K562 (cell line): ENCODE measurements at regions not wholly inside any gene's neighbourhood (a gene's known extent, or its start where the extent isn't known, plus 50 kb on each side); places are given as distances from the start of the nearest gene placed in this dataset.

Source experiments
- CC2D1A ChIP-seq: fragments of 450-650 bp; IDR thresholded peaks from 2 replicates; pipeline ENCODE4 v1.6.1; 2017; ENCODE audit warnings: mild to moderate bottlenecking
- CXXC5 ChIP-seq: fragments of 250-450 bp; sonication (Bioruptor Pico); IDR thresholded peaks from 2 replicates; pipeline ENCODE4 v1.8.0; 2022; ENCODE audit warnings: inconsistent platforms, mild to moderate bottlenecking, moderate library complexity
- FOSL1 ChIP-seq: fragments of 200-800 bp; sonication (Bioruptor generic); conservative IDR thresholded peaks from 2 replicates; pipeline ENCODE4 v1.6.1; 2016; ENCODE audit warnings: missing genetic modification characterization, missing compliant biosample characterization
- FOXM1 ChIP-seq, 2 experiments: fragments of 450-650 bp in 1 of 2; sonication (generic) in 1 of 2; formaldehyde crosslinking in 1 of 2; IDR thresholded peaks; 2 replicates each; pipeline versions ENCODE4 v1.6.1 to v1.9.0; 2017 to 2022; ENCODE audit warnings: low read depth in 2 of 2, mild to moderate bottlenecking in 2 of 2, missing genetic modification reagents in 1 of 2, moderate library complexity in 1 of 2
- MYBL2 ChIP-seq, 2 experiments: fragments of 450-650 bp in 1 of 2; sonication (generic) in 1 of 2; formaldehyde crosslinking in 1 of 2; IDR thresholded peaks; 2 replicates each; pipeline versions ENCODE4 v1.6.1 to v1.8.1; 2017 to 2022; ENCODE audit warnings: borderline replicate concordance in 1 of 2, inconsistent platforms in 1 of 2, low read depth in 1 of 2, mild to moderate bottlenecking in 1 of 2, missing genetic modification reagents in 1 of 2, moderate library complexity in 1 of 2
- RBM25 ChIP-seq: fragments of 200-400 bp; formaldehyde crosslinking; IDR thresholded peaks from 2 replicates; pipeline ENCODE4 v1.6.1; 2018; ENCODE audit warnings: low read length, low read depth, moderate library complexity; ENCODE audit not compliant: severe bottlenecking
- SMARCA5 ChIP-seq: fragments of 450-650 bp; IDR thresholded peaks from 2 replicates; pipeline ENCODE4 v1.6.1; 2016
- SRSF1 ChIP-seq: fragments of 200-400 bp; formaldehyde crosslinking; IDR thresholded peaks from 2 replicates; pipeline ENCODE4 v1.6.1; 2017; ENCODE audit warnings: mild to moderate bottlenecking, low read depth, low read length, moderate library complexity
- TGIF2 ChIP-seq: sonication (generic); formaldehyde crosslinking; IDR thresholded peaks from 2 replicates; pipeline ENCODE4 v1.8.1; 2022; ENCODE audit warnings: mild to moderate bottlenecking, missing genetic modification reagents, moderate library complexity
- ZNF121 ChIP-seq: sonication (generic); formaldehyde crosslinking; conservative IDR thresholded peaks from 2 replicates; pipeline ENCODE4 v1.8.0; 2022; ENCODE audit warnings: missing genetic modification reagents
- ZNF311 ChIP-seq: fragments of 250-450 bp; sonication (Bioruptor Pico); IDR thresholded peaks from 2 replicates; pipeline ENCODE4 v1.4.0; 2020; ENCODE audit warnings: mild to moderate bottlenecking, moderate library complexity
- ZNF445 ChIP-seq: fragments of 250-450 bp; sonication (Bioruptor Pico); IDR thresholded peaks from 2 replicates; pipeline ENCODE4 v1.4.0; 2020; ENCODE audit warnings: low read depth, mild to moderate bottlenecking, moderate library complexity
- ZNF830 ChIP-seq: fragments of 250-450 bp; sonication (Bioruptor Pico); IDR thresholded peaks from 2 replicates; pipeline ENCODE4 v1.5.0; 2021; ENCODE audit warnings: mild to moderate bottlenecking
- TF ChIP-seq, protein P1 (sequence below): IDR thresholded peaks from 2 replicates; pipeline ENCODE4 v1.6.1; 2014; ENCODE audit warnings: antibody characterized with exemption
- TF ChIP-seq, protein P2 (sequence below): fragments of 450-650 bp; IDR thresholded peaks from one replicate; pipeline ENCODE4 v1.6.1; 2018; ENCODE audit warnings: mild to moderate bottlenecking, moderate library complexity; ENCODE audit not compliant: partially characterized antibody
- TF ChIP-seq, protein P3 (sequence below), 2 experiments: fragments of 450-650 bp; IDR thresholded peaks; 2 replicates each; pipeline ENCODE4 v1.6.1; 2018; ENCODE audit warnings: mild to moderate bottlenecking in 2 of 2, low read depth in 1 of 2; ENCODE audit not compliant: partially characterized antibody in 2 of 2
- TF ChIP-seq, protein P4 (sequence below): fragments of 250-450 bp; sonication (Bioruptor Pico); IDR thresholded peaks from 2 replicates; pipeline ENCODE4 v1.8.0; 2022; ENCODE audit warnings: moderate library complexity, mild to moderate bottlenecking, inconsistent platforms

DNA sequence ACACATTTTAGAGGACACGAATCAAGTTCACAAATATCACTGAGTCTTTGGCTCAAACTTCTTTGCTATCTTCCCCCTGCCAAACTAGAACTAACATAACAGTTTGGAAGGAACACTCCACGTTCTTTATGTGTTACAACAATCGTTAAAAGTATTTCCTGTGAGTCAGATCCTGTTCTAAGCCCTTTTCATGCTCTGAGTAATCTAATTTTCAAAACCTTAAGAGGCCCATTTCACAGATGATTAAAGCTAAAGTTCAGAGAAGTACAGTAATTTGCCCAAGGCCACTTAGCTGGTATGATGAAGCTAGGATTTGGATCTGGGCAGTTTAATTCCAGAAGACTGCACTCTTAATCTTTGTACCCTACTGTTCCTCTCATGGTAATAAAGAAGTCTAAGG is 854.4 kb upstream of the INTU start (continued):
- TF ChIP-seq, protein P1, sequence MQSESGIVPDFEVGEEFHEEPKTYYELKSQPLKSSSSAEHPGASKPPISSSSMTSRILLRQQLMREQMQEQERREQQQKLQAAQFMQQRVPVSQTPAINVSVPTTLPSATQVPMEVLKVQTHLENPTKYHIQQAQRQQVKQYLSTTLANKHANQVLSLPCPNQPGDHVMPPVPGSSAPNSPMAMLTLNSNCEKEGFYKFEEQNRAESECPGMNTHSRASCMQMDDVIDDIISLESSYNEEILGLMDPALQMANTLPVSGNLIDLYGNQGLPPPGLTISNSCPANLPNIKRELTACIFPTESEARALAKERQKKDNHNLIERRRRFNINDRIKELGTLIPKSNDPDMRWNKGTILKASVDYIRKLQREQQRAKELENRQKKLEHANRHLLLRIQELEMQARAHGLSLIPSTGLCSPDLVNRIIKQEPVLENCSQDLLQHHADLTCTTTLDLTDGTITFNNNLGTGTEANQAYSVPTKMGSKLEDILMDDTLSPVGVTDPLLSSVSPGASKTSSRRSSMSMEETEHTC = no peak
- TF ChIP-seq MYBL2 (IDR thresholded peaks at IDR 0.05; ENCODE audit: low read depth) (peak; percentile 58; the same call in 1 of the 2 replicates), MYBL2 (CRISPR knock-in tag; IDR thresholded peaks at IDR 0.05; ENCODE audit: borderline replicate concordance) (no peak), ZNF121 (CRISPR knock-in tag) (no peak), SMARCA5 (no peak), SRSF1 (no peak), RBM25 (peak; percentile 86), ZNF445 (CRISPR knock-in tag) (no peak), FOXM1 (IDR thresholded peaks at IDR 0.05; ENCODE audit: low read depth) (peak; percentile 58), FOXM1 (CRISPR knock-in tag; IDR thresholded peaks at IDR 0.05; ENCODE audit: low read depth) (no peak), CXXC5 (CRISPR knock-in tag) (0 out of 2 replicates have a peak, but pooled peaks have one; percentile 39), FOSL1 (tag) (peak; percentile 78), ZNF311 (CRISPR knock-in tag) (peak; percentile 65), CC2D1A (peak; percentile 32; the same call in 1 of the 2 replicates), ZNF830 (no peak), TGIF2 (no peak)
- TF ChIP-seq, protein P2, sequence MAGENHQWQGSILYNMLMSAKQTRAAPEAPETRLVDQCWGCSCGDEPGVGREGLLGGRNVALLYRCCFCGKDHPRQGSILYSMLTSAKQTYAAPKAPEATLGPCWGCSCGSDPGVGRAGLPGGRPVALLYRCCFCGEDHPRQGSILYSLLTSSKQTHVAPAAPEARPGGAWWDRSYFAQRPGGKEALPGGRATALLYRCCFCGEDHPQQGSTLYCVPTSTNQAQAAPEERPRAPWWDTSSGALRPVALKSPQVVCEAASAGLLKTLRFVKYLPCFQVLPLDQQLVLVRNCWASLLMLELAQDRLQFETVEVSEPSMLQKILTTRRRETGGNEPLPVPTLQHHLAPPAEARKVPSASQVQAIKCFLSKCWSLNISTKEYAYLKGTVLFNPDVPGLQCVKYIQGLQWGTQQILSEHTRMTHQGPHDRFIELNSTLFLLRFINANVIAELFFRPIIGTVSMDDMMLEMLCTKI = no peak
- TF ChIP-seq, protein P3, sequence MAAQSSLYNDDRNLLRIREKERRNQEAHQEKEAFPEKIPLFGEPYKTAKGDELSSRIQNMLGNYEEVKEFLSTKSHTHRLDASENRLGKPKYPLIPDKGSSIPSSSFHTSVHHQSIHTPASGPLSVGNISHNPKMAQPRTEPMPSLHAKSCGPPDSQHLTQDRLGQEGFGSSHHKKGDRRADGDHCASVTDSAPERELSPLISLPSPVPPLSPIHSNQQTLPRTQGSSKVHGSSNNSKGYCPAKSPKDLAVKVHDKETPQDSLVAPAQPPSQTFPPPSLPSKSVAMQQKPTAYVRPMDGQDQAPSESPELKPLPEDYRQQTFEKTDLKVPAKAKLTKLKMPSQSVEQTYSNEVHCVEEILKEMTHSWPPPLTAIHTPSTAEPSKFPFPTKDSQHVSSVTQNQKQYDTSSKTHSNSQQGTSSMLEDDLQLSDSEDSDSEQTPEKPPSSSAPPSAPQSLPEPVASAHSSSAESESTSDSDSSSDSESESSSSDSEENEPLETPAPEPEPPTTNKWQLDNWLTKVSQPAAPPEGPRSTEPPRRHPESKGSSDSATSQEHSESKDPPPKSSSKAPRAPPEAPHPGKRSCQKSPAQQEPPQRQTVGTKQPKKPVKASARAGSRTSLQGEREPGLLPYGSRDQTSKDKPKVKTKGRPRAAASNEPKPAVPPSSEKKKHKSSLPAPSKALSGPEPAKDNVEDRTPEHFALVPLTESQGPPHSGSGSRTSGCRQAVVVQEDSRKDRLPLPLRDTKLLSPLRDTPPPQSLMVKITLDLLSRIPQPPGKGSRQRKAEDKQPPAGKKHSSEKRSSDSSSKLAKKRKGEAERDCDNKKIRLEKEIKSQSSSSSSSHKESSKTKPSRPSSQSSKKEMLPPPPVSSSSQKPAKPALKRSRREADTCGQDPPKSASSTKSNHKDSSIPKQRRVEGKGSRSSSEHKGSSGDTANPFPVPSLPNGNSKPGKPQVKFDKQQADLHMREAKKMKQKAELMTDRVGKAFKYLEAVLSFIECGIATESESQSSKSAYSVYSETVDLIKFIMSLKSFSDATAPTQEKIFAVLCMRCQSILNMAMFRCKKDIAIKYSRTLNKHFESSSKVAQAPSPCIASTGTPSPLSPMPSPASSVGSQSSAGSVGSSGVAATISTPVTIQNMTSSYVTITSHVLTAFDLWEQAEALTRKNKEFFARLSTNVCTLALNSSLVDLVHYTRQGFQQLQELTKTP (IDR thresholded peaks at IDR 0.05; ENCODE audit: low read depth in 1 of 2, partially characterized antibody in 2 of 2) = peak in 1 of 2 experiments; percentile 52
- TF ChIP-seq, protein P4, sequence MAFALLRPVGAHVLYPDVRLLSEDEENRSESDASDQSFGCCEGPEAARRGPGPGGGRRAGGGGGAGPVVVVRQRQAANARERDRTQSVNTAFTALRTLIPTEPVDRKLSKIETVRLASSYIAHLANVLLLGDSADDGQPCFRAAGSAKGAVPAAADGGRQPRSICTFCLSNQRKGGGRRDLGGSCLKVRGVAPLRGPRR = no peak
